GM21723 (cell line): ENCODE measurements at regions not wholly inside any gene's neighbourhood (a gene's known extent, or its start where the extent isn't known, plus 50 kb on each side); places are given as distances from the start of the nearest gene placed in this dataset.

Experiments
- ATAC-seq: cut with Tn5 transposase; IDR thresholded peaks from one replicate; pipeline ENCODE4 v1.9.1; 2021; ENCODE audit warnings: mild to moderate bottlenecking, moderate library complexity; ENCODE audit not compliant: unreplicated experiment

DNA sequence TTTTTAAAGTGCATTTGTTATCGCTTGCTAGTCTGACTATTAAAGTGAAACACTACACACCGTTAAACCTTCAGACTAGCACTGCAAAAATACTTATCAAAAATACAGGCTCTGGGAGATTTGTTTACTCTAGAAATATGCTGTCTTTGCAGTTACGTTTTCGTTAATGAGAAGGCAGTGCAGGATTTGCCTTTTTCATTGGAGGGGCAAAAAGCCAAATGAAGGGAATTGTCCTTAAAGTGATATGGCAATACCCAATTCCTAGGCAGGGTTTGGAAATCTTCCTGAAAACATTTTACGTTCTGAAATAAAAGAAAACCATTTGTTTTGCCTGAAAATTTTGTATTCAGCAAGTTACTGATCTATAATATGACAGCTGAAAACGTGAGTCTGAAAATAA, 1800.2 kb downstream of the MAT2B start:
- ATAC-seq = no peak

DNA sequence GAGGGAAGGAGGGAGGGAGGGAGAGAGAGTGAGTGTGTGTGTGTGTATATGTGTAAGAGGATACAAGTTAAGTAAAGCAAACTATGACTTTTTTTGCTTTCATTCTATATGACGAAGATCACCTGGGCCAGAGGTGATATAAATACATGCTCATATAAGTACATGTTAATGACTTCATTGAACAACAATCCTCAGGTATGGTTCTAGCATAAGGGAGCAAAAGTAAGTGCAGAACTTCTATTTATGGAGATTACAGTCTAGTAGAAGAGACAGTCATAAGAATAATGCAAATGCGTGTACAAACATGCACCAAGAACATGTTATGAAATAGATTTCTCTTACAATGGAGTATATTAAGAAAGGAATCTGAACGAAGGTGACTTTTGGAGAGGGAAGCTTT, 1804.0 kb downstream of the MAT2B start:
- ATAC-seq = no peak

DNA sequence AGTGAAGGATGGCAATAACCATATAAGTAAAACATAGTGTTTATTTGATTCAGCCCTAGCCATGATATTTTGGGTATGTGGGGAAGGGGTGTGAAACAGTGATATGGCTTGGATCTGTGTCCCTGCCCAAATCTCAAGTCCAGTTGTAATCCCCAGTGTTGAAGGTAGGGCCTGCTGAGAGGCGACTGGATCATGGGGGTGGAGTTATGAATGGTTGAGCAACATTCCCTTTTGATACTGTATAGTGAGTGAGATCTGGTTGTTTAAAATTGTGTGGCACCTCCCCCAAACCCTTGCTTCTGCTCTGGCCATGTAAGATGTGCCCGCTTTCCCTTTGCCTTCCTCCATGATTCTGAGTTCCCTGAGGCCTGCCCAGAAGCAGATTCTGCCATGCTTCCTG, 1804.6 kb downstream of the MAT2B start:
- no peak for ATAC-seq

DNA sequence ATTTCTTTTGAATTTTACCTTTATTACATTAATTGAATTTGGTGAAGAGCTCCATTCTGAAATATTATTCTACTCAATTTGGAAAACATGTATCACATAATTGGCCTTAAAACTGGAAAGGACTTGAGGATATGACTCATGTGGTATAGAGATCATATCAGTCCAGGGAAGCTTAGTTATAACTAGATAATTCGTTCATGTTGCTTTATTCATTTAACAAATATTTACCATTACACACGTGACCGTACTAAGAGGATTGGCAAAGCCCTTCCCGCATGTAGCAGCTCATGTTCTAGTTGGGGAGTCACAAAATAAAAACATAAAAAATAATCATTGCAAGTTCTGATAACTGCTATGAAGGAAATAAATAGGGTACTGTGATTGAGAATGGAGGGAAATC, 1816.5 kb downstream of the MAT2B start:
- no peak for ATAC-seq

DNA sequence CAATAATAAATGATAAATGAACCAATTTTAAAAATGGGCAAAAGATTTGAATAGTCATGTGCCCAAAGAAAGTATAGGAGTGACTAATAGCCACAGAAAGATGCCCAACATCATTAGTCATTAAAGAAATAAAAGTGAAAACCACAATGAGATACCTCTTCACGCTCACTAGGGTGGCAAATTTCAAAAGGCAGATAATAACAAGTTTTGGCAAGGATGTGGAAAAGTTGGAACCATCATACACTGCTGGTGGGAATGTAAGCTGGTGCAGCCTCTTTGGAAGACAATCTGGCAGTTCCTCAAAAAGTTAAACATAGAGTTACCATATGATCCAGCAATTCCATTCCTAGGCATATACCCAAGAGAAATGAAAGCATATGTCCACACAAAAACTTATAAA, 1819.8 kb downstream of the MAT2B start:
- no peak for ATAC-seq

DNA sequence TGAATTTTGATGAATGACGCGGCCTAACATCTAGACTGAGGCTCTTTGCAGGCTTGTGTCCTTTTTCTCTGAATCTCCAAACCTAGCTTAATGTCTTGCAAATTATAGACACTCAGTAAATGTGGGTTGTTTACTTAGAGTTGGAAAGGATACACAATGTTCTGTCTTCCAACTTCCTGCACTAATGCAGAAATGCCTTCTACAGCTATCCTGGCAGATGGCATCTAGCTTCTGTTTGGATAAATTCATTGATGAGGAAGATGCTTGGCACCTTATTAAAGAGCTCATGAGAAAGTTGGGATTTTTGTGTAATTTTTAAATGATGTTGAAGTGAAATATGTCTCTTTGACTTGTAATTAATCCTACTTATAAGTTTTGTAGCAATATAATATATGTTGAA, 1822.2 kb downstream of the MAT2B start:
- no peak for ATAC-seq

DNA sequence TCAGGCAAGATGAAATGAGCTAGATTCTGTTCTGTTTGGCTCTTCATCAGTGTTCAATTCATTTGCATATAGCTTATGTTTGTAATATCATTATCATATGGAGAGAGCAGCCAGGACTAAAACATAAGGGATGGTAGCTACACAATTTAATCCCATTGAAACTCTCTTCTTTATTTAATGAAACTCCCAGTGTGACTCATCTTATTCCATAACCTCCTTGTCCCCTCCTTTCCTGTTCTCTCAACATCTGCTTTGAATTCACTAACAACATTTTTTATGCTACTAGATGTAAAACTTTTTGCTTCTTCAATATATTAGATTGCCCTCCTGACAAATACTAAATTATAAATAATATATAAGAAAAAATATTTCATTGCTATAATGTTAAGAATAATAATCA, 1823.4 kb downstream of the MAT2B start:
- ATAC-seq = no peak

DNA sequence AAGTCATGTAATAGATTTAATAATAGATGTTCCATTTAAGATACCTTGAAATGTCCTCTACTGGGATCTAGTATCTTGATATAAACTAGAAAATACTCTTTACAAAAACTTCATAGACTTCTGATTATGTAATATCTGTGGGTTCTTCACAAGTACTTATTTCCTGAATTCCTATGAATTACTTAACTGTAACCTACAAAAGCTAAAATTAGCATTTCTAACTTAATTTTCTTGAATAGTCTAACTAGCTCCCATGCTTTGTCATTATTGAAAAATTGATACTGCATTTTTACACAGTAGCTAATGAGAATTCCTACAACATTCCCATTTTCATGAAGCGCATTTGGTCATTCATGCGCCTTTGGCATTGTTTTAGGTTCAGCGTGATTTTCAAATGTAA, 1828.2 kb downstream of the MAT2B start:
- no peak for ATAC-seq

DNA sequence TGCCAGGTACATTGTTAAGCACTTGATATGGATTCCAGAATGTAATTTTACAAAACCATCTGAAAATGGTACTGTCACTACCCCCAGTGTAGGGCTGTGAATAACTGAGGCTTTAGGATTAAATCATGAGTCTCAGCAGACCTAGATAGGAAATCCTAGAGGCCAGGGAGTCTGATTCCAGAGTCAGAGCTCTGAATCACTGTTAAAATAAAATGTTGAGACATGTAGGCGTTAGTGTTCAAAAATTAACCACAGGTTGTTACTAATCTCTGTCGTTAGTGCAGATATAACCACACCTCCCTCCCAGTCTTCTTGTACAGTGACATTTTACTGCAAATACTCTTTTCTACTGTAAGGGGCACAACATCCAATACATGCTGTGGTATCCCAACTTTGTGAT, 1828.8 kb downstream of the MAT2B start:
- ATAC-seq = no peak

DNA sequence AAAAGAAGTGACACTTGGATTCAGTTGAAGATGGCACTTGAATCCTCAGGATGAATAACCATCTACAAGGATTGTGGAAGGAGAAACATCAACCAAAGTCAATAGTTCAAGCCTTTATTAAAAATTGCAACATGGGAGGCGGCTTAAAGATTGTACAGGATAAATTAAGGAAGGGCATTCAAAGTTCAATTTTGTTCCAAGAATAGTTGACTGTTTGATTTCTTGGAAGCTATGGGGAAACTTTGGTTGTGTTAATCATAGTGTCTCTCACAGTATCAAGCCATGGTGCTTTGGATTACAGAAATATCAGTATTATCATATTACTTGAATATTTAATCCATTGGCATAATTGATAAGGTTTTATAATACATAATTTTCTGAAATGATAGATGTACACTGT, 1844.3 kb downstream of the MAT2B start:
- ATAC-seq = no peak

DNA sequence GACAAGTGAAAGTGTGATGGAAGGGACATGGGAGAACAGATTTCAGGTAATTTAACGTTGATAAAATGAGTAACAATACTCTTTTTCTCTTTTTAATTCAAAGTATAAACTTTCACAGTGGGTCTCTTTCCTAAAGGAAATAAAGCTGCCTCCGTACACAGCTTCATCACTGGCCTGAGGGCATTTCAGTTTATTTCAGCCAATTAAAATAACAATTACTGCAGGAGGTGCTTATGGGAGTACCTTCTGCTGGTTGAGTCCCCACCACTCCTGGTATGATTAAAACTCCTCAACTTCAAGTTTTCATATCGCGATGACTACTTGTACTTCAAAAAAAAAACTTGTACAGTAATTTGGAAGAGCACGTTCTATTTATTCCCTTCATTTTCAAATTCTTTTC, 1845.9 kb downstream of the MAT2B start:
- ATAC-seq = no peak

DNA sequence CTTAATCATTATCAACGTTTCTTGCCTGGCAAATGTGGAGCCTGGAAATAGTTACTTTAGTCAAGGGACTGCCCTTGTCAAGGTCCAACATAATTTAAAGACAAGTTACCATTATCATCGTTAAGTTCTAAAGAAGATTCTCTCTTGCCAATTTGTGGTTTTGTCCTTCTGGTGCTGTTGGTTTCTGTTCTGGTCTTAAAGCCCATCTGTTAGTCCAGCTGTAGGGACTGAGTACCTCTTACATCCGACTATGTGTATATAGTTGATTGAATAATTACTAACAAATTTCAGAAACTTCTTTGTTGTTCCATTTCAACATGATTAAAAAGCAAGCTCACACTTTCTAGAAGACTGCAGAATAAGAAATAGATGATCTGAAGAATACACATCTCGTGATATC, 1854.9 kb downstream of the MAT2B start:
- no peak for ATAC-seq

DNA sequence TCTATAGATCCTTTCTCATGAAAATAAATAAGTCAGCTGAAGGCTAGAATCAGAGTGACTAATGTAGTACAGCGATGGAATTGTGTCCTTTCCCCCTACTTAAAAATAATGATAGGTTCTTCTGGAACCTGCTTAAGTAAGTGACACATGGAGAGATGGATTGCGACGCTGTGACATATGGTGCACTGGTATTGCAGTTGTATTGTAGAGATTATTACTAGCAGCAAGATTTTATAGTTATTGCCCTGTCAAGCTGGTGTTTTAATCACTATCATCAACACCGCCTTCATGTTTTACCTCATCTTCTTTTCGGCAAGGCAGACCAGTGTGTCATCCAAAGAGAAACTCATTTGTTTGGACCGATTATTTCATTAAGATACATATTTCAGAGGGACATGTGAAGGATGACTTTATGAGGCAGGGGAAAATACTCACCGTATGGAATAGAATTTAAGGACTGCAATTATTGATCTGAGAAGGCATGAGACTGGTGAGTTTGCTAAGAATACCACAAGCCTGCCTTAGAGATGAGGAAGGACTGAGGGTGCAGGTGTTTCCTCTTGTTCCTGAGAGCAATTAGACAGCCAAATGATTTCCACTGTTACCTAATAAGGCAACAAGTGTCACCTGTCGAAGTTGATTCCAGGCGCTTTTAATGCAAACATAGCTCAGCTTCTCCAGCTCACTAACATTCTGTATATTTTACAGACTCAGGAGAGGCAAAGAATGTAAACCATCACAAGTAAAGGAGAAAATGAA, 1855.5 kb downstream of the MAT2B start:
- no peak for ATAC-seq

DNA sequence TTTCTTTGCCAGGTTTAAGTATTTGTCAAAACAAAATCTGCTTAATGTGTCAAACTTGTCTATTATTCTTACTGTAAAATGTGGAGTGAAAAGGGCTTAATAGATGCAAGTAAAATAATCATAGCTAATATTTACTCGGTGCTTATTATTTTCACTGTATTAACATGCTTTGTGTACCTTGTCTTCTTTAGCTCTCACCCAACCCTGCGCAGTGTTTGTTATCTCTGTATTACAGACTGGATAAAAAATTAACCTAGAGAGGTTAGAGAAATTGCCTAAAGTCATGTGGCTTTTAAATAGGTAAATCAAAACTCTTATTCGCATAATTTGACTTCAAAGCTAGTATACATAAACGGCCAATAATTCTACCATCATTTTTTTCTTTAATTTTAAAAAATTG, 1864.8 kb downstream of the MAT2B start:
- ATAC-seq = no peak

DNA sequence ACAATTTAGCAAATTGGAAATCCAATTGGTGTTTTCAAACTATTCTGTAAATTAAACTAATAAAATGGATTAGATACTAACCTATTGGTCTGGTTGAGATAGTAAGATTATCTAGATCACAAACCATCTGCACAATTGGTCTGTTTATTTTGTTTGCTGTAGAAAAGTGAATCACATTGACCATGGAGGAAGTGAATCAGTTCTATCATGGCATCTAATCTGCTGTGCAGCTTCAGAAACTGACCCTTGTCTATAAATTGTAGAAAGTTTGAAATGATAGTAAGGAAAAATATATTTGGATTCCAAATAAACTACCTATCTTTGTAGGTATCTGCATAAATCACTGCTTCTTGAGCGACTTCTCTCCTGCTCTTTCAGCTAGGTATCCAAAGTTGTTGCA, 1865.4 kb downstream of the MAT2B start:
- no peak for ATAC-seq

DNA sequence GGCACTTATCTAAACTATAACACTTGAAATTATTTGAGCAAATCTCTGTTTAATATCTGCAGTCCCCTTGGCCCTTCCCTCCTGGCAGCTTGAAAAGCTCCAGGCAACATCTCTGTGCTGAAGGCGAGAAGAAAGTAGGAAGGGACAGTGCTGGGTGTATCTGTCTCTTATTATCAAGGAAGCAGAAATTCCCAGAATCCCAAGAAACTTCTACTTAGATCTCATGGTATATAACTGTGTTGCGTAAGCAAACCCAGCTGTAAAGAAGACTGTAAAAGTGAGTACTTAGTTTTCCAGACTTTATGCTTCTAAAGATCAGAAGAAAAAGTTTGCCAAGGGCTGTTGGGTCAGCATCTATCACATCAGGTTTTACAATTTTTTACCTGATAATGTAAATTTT, 1869.8 kb downstream of the MAT2B start:
- ATAC-seq = no peak

DNA sequence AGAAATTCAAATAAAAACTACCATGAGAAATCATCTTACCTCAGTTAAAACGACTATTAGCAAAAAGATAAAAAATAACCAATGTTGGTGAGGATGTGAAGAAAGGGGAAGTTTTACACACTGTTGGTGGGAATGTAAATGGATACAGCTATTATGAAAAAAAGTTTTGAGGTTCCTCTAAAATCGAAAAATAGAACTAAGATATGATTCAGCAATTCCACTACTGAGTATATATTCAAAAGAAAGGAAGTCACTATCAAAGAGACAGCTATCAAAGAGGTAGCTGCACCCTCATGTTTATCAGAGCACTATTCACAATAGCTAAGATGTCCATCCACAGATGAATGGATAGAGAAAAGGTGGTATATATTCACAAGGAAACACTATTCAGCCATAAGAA, 1888.4 kb downstream of the MAT2B start:
- no peak for ATAC-seq

DNA sequence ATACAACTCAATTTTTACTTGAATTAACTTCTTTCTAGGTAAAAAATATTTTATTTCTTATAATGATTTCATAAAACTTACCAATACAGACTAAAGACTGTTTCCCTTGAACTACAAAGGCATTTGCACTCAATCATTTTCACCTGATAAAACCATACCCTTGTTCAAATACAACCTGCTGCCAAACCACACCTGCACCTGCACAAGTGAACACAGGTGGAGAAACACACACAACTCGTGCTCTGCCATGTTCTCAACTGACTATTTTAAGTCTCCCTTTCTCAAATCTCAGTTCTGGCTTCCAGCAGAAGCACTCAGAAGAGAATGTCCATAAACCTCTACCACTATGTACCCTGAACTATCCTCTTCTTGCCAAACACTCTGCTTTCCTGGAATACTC, 1892.1 kb downstream of the MAT2B start:
- ATAC-seq = no peak

DNA sequence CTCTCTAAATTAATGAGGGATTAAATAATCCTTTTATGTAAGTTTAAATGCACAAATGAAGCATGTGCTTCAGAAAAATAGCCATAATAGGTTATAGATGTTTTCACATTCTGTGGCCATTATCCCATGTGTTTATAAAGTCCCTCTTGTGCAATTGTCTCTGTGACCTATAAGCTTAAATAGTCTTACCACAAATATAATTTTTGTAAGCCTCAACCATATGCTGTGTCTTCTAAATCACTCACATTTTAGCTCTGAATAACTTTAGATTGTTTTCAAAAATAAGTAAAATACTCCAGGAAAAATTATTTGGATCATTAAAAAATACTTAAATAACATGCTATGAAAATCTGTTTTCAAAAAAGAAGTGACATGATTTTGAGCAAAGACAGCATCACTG, 1894.7 kb downstream of the MAT2B start:
- ATAC-seq = no peak

DNA sequence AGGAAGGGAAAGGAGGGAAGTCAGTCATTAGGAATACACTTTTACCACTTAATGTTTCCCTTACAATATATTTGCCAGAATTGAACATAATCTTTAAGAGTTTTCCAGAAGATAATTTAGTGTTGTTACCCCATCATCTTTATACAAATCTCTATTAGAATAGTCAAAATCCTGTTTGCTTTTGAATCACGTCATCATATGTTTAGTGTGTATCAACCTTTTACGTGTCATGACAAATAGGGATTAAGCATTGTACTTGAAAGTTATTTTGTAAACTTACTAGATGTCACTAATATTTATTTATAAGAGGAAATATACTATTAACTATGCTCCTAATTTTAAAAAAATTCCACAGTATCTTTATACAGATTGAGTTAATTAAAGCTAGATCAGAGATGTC, 1899.5 kb downstream of the MAT2B start:
- no peak for ATAC-seq

DNA sequence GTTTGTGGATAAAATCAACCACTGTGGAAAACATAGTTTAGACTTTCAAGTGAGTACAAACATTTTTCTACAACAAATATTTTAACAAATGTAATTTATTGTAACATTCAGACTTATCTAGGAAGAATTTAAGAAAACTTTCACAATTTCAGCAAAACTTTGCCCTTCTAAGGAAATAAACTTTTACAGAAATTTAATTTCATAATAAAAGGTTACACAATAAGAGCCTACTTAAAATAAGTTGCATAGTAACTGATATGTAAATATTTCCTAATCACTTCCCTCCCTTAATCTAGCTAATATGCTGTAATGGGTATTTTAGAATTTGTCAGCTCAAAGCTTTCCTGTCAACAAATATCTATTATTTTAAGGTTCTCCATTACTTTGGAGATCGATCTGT, 1899.9 kb downstream of the MAT2B start:
- no peak for ATAC-seq

DNA sequence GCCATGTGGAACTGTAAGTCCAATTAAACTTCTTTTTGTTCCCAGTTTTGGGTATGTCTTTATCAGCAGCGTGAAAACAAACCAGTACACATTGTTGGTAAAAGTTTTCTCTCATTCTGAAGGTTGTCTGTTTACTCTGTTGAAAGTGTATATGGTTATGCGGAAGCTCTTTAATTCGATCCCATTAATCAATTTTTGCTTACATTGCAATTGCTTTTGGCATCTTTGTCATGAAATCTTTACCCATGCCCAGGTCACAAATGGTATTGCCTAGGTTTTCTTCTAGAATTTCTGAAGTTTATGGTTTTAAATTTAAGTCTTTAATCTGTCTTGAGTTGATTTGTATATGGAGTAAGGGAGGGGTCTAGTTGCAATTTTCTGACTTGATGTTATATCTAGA, 1901.9 kb downstream of the MAT2B start:
- ATAC-seq = no peak

DNA sequence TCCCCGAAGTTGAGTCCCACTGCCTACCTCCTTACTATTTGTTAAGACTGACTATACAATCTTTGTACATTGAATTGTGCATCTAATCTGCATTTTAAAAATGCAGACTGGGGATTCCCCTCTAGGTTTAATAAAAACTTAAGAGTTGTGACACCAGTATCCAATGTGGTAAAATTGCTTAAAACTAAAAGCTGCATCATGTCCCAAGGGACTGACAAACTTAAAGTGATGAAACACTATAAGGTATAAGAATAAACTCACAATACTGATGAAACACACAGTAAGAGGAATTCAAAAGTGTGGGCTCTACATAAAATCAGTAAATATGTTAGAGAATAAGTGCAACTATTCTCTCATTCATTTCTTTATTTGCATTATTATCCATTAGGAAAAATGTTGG, 1905.1 kb downstream of the MAT2B start:
- ATAC-seq = no peak
